ENCODE measurements at regions not wholly inside any gene's neighbourhood (a gene's known extent, or its start where the extent isn't known, plus 50 kb on each side); places are given as distances from the start of the nearest gene placed in this dataset.

DNA sequence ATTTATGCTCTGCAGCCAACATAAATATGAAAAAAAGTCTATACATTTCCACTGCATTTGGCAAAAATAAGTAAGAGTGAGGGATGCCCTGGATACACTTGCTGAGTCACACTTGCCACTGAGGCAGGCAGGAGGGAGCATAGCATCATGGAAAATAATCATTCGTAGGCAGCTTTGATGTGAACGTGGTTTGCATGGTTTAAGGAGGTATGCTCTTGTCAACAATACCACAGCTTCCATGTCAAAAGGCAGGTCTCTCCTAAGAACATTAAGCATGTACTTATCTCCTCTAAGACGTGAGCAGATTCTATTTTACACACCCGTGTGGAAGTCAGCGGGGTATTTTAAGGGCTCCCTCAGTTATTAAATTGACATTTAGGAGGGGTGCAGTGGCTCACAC is 89.2 kb upstream of the WDR11 start:
- TF ChIP-seq POLR2A (IDR thresholded peaks at IDR 0.05) (no peak), POLR2AphosphoS5 (IDR thresholded peaks at IDR 0.05) (no peak)
- TF ChIP-seq, protein P1, sequence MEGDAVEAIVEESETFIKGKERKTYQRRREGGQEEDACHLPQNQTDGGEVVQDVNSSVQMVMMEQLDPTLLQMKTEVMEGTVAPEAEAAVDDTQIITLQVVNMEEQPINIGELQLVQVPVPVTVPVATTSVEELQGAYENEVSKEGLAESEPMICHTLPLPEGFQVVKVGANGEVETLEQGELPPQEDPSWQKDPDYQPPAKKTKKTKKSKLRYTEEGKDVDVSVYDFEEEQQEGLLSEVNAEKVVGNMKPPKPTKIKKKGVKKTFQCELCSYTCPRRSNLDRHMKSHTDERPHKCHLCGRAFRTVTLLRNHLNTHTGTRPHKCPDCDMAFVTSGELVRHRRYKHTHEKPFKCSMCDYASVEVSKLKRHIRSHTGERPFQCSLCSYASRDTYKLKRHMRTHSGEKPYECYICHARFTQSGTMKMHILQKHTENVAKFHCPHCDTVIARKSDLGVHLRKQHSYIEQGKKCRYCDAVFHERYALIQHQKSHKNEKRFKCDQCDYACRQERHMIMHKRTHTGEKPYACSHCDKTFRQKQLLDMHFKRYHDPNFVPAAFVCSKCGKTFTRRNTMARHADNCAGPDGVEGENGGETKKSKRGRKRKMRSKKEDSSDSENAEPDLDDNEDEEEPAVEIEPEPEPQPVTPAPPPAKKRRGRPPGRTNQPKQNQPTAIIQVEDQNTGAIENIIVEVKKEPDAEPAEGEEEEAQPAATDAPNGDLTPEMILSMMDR (IDR thresholded peaks at IDR 0.05) = no peak
